CD4-positive, alpha-beta T cell treated with Interleukin-1 beta for 1 hour (primary cell): ENCODE measurements at regions not wholly inside any gene's neighbourhood (a gene's known extent, or its start where the extent isn't known, plus 50 kb on each side); places are given as distances from the start of the nearest gene placed in this dataset.

Source experiments
- DNase-seq, 2 donors: peaks; one replicate each; pipeline ENCODE4 v3.0.0-alpha.2; 2020 to 2022

GRCh38 chr20:58162986-58163385, 65.5 kb downstream of the ANKRD60 start:
- no peak for DNase-seq

- no peak for DNase-seq
These were observed 67.3 kb downstream of the ANKRD60 start for GRCh38 chr20:58161192-58161591.

GRCh38 chr20:58160451-58161061, 67.9 kb downstream of the ANKRD60 start:
- DNase-seq: no peak

GRCh38 chr20:58155148-58155925, 73.1 kb downstream of the ANKRD60 start:
- no peak for DNase-seq

GRCh38 chr20:58154113-58154512, 74.3 kb downstream of the ANKRD60 start:
- no peak for DNase-seq

GRCh38 chr20:58153121-58153520, 75.3 kb downstream of the ANKRD60 start:
- DNase-seq: no peak

GRCh38 chr20:58150772-58151171, 77.7 kb downstream of the ANKRD60 start:
- no peak for DNase-seq

- no peak for DNase-seq
These were observed 78.9 kb downstream of the ANKRD60 start for GRCh38 chr20:58149437-58150091.

GRCh38 chr20:58148891-58149290, 79.6 kb downstream of the ANKRD60 start:
- DNase-seq: no peak

- no peak for DNase-seq
These were observed 80.7 kb downstream of the ANKRD60 start for GRCh38 chr20:58147628-58148370.

GRCh38 chr20:58146746-58147140, 81.7 kb downstream of the ANKRD60 start:
- DNase-seq: no peak

GRCh38 chr20:58146081-58146745, 82.2 kb downstream of the ANKRD60 start:
- no peak for DNase-seq

GRCh38 chr20:58145506-58146080, 82.9 kb downstream of the ANKRD60 start:
- no peak for DNase-seq

- no peak for DNase-seq
These were observed 84.4 kb downstream of the ANKRD60 start for GRCh38 chr20:58144096-58144495.

- DNase-seq: no peak
These were observed 84.9 kb downstream of the ANKRD60 start for GRCh38 chr20:58143531-58143930.

- no peak for DNase-seq
These were observed 85.6 kb downstream of the ANKRD60 start for GRCh38 chr20:58142843-58143185.

- no peak for DNase-seq
These were observed 86.2 kb downstream of the ANKRD60 start for GRCh38 chr20:58141971-58142842.

- no peak for DNase-seq
These were observed 87.0 kb downstream of the ANKRD60 start for GRCh38 chr20:58141496-58141895.

GRCh38 chr20:58140787-58141425, 87.5 kb downstream of the ANKRD60 start:
- DNase-seq: no peak

GRCh38 chr20:58139849-58140786, 88.3 kb downstream of the ANKRD60 start:
- no peak for DNase-seq
